GM18499 (cell line): ENCODE measurements at regions not wholly inside any gene's neighbourhood (a gene's known extent, or its start where the extent isn't known, plus 50 kb on each side); places are given as distances from the start of the nearest gene placed in this dataset.
"Not testable (repeated sequence)": the region's sequence is repeated elsewhere in the genome, so short reads cannot be mapped to it uniquely, and the experiment has no call there.

Experiments
- ATAC-seq: cut with Tn5 transposase; IDR thresholded peaks from one replicate; pipeline ENCODE4 v1.9.1; 2021; ENCODE audit warnings: moderate number of reproducible peaks; ENCODE audit not compliant: insufficient read depth, unreplicated experiment

DNA sequence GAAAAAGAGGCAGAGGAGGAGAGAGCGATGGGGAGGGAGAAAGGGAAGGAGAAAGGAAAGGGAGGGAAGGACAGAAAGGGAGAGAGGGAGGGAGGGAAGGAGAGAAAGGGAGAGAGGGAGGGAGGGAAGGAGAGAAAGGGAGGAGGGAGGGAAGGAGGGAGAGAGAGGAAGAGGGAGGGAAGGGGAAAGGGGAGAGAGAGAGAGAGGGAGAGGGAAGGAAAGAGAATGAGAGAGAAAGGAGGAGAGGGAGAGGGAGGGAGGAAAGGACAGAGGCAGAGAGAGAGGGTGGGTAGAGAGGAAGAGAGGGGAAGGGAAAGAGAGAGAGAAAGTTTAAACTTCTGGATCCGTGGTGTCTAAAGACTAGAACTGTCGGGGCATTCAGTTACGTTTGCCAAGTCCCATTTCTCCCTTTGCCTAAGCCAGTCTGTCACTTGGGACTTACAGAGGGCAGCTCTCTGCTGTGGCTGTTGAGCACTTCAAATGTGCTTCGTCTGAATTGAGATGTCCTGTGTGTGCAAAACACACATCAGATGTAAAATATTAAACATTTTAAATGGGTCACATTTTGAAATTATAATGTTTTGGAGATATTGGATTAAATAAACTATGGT lies 62.6 kb downstream of the PLXNA1 start:
- no peak for ATAC-seq

GRCh38 chr3:127046690-127047089 lies 63.8 kb downstream of the PLXNA1 start:
- not testable (repeated sequence) for ATAC-seq

GRCh38 chr3:127049393-127049792 lies 66.5 kb downstream of the PLXNA1 start:
- no peak for ATAC-seq

DNA sequence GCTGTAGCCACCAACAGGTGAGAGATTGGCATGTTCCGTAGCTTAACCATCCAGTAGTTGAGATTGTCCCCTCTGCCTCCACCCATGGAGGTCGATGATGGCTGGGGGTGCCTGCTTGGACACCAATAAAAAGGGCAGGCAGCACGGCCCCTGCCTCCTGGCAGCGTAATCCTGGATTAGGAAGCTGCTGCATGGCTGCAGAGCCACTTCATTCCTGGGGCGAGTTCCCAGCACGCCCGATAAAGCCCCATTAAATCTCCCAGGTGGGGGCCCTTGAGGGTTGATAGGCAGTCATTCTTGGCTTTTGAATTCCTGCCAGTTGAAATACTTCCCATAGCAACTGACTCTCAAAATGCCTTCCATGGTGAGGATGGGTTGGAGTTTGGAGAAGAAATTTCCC lies 67.8 kb downstream of the PLXNA1 start:
- no peak for ATAC-seq

DNA sequence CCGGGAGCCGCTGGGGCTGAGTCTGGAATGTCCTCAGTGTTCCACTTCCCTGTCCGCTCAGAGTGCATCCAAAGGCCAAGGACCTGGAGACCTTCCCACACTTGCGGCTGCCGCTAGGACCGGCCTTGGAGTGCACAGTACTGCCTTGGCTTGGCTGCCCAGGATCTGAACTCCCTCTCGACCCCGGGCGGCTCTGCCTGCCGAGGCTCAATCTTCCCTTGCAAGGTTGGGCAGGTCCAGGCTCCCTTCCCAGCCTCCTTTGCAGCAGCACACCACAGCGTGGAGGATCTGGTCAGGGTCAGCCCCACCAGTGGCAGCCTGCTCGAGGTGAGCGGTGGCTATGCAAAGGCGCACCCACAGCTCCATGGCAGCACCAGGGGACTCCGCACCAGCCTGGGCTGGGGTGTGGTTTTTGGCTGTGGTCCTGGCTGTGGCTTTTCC lies 69.2 kb downstream of the PLXNA1 start:
- ATAC-seq: no peak

GRCh38 chr3:127053026-127053425 lies 70.1 kb downstream of the PLXNA1 start:
- ATAC-seq: no peak

DNA sequence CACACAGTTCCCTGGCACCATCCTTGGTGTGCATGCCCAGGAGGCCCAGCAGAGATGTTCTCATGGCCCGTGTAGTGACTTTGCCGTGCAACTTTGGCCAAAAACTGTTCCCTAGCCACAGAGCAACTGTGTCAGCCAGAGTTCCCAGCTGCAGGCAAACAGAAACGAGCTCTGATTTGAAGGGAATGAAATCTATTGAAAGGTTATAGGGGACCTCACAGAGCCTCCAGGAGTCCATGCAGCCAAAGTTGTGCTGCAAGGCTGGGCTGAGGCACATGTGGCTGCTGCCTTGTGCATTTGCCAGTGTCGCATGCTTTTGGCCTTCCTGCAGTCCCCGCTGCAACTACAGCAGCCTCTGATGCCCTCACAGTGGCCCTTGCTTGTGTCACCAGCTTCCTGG lies 70.5 kb downstream of the PLXNA1 start:
- no peak for ATAC-seq

DNA sequence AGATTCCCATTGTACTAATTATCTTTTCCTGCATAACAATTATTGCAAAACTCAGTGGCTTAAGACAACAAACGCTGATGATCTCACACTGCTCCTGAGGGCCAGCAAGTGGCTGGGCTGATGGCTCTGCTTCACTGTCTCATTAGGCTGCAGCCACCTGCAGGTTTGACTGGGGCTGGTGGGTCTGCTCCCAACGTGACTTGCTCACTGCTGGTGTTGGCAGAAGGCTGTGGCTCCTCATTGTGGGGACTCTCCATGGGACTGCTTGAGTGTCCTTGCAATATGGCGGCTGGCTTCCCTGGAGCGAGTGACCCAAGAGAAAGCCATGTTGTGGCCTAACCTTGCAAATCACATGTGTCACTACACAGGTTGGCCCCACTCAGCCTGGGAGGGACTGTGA lies 71.1 kb downstream of the PLXNA1 start:
- ATAC-seq: no peak

DNA sequence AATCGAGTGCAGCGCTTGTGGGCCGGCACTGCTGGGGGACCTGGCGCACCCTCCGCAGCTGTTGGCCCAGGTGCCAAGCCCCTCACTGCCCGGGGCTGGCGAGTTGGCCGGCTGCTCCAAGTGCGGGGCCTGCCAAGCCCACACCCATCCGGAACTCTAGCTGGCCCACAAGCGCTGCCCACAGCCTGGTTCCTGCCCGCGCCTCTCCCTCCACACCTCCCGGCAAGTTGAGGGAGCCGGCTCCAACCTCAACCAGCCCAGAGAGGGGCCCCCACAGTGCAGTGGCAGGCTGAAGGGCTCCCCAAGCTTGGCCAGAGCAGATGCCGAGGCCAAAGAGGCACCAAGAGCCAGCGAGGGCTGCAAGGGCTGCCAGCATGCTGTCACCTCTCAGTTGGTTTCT lies 73.4 kb downstream of the PLXNA1 start:
- no peak for ATAC-seq

DNA sequence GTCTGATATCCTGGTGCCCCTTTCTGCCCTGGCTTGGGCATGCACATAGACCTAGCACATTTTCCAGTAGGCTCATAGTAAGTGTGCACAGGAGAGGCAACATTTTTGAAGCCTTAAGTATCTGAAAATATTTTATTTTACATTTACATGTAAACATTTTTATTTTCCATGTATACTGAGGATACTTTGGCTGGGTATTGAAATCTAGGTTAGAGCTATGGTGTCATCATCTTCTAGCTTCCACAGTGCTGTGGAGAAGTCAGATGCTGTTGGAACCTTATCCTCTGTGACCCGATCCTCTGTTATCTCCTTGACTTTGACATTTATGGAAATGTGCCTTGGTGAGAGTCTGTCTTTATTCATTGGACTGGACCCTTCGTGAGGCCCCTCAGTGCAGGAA lies 74.1 kb downstream of the PLXNA1 start:
- ATAC-seq: no peak

- ATAC-seq: no peak
These were observed 76.2 kb downstream of the PLXNA1 start for GRCh38 chr3:127059072-127059471.

GRCh38 chr3:127061641-127062040 lies 78.7 kb downstream of the PLXNA1 start:
- no peak for ATAC-seq

GRCh38 chr3:127062926-127063325 lies 80.0 kb downstream of the PLXNA1 start:
- no peak for ATAC-seq

DNA sequence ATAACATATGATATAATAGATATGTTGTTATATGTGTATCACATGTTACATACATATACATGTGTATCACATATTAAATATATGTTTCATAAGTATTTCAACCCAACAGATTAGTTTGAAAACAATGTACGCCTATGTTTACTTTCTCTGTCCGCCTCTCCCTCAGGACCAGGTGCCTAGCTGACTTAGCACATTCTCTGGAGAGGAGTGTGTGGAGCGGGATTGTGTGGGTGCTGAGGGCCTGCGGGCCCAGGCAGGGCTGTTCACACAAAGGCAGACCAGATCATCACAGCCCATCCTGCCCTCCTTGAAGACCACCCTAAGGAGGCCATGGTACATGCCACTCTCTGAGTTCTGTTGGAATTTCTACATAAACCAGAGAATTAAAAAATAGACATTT lies 81.0 kb downstream of the PLXNA1 start:
- ATAC-seq: no peak

DNA sequence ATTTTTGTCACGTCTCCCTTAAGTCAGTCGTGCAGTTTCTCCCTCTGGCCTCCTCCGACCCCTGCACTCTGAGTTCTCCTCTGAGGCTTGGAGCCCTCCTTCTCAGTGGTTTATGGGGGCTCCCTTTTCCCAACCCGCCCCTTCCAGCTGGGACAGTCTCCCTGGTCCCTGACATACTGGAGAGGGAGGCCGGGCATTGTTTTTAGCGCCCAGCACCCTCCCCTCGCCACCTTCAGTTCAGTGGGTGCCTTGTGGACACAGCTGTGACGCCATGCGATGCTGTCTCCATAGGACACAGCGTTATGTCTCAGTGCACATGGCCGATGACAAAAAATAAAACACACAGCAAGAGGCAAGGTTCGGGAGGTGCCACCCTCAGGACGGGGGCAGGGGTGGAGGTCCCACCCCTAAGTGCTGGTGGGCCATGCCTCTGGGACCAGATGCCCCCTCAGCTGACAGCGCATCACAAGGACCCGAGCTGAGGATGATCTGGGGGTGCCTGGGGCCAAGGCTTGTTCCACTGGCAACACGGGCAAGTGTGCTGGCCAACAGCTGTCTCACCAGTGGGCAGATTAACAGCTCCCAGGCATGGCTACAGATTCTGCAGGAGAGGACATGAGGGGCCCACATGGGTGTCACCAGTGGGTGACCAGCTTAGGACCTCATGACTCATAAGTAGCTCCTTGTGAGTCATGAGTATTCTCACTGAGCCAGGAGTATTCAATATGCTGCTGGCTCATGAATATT lies 81.6 kb downstream of the PLXNA1 start:
- no peak for ATAC-seq

DNA sequence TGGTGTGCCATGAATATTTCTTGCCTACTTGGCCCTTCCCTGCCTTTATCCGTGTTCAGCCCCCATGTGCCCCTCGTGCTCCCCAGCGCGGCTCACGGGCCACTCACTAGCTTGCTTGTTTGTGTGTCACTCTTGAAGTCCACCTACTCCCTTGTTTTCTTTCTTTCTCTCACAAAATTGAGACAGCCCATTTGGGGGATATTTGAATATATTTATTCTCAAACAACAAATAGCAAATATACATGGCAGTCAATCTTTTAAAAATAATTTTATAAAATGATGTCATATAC lies 82.2 kb downstream of the PLXNA1 start:
- no peak for ATAC-seq

- no peak for ATAC-seq
These were observed 82.8 kb downstream of the PLXNA1 start for GRCh38 chr3:127065561-127066290.

DNA sequence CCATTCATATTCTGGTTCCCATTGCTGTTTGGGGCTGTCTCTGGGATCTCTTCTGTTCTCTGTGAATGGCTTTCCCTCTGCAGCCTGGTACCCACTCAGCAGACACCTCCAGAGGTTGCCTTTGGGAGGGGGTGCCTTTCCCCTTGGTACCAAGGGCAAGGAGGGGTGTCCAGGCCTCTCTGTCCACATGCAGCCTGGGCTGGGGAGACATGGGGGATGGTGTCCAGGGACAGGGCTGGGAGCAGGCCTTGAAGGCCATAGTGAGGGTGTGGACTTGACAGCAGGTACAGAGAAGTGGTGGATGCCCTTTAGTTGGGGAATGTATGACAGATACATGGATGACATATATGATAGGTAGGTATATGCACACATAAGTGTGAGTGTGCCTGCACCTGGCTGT lies 83.7 kb downstream of the PLXNA1 start:
- no peak for ATAC-seq

DNA sequence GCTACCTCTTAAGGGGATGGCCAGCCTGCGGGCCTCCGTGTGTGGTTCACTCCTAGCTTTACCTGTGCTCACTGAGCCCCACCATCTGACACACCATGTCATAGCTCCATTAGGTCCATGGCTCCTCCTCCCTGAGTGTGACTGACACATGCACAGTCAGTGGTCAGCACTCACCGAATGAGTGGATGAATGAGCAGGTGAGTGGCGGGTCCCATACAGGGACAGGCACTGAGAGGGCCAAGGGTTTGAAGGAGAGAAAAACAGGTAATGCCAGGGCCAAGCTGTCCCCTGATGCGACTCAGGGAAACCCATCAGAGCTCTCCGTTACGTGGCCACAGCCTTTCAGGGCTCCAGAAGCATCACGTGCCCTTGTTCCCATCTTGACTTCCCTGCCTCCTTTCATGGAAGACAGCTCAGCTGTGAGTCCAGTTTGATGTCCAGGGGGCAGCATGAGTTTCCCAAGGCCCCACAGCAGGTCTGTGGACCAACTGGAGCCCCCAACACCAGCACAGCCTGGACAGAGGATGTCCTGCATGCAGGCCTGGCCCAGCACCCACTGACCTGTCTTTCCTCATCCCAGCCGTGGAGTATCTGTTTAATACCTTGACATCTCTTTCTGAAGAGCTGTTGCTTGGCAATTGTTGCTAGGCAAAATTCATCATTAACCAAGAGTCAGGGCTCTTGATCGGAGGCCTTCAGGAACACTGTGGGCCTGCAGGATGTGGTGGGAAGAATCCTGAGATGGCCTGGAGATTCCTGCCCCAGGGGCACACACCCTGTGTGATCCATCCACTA lies 84.4 kb downstream of the PLXNA1 start:
- ATAC-seq: no peak

DNA sequence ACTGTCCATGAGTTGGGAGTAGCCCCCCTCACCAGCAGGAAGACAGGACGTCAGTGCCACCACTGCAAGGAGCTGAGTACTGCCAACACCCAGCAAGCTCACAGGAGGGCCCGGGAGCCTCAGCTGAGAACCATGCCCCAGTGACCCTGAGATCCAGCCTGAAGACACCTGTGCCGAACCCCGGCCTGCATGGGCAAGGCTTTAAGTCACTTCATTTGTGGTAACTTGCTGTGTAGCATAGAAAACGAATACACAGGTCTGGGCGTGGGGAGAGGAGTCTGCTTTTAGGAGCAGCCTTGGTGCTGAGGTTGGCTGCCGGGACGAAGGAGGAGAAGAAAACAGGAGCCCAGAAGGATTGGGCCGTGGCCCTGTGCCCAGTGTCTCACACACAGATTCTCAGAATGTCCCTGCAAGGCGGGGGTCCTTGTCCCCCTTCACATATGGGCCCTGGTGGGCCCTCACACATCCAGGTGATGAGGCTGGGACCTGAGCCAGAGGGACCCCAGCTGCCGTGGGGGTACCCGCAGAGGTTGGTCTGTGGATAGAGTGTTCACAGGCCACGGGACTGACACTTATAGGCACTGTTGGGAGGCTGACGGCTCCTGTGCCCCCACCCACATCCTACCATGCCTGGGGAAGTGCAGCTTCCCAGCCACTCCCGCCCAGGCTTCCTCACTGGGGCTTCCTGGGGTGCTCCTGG lies 85.3 kb downstream of the PLXNA1 start:
- ATAC-seq: no peak
